BE2C (cell line): ENCODE measurements at regions not wholly inside any gene's neighbourhood (a gene's known extent, or its start where the extent isn't known, plus 50 kb on each side); places are given as distances from the start of the nearest gene placed in this dataset.
A peak's percentile ranks its signal among the peaks of the same experiment; 100 is the strongest.

Experiments used
- DNase-seq: peaks from one replicate; pipeline ENCODE4 v3.0.0-alpha.2; 2020
- H3K27me3 ChIP-seq: fragments of 250-450 bp; sonication (Bioruptor Pico); 2 replicates; pipeline ENCODE4 v1.5.1; 2020; ENCODE audit warnings: mild to moderate bottlenecking
- H3K36me3 ChIP-seq: fragments of 250-450 bp; sonication (Bioruptor Pico); 2 replicates; pipeline ENCODE4 v1.5.1; 2020; ENCODE audit warnings: mild to moderate bottlenecking
- H3K4me1 ChIP-seq: fragments of 250-450 bp; sonication (Bioruptor Pico); 2 replicates; pipeline ENCODE4 v1.5.1; 2020
- H3K4me3 ChIP-seq: 2 replicates; pipeline ENCODE4 v1.5.1; 2011; ENCODE audit warnings: low read depth, low read length
- H3K9me3 ChIP-seq: fragments of 250-450 bp; sonication (Bioruptor Pico); 2 replicates; pipeline ENCODE4 v1.5.1; 2020
- CTCF ChIP-seq: IDR thresholded peaks from 2 replicates; pipeline ENCODE4 v1.5.1; 2012; ENCODE audit warnings: mild to moderate bottlenecking, low read depth, low read length

GRCh38 chr6:159642995-159643394 is 50.0 kb downstream of the SOD2 start:
- no peak overlapping the region for H3K4me3 ChIP-seq
- TF ChIP-seq CTCF, result no peak
- no peaks in the 10 kb centered on the region for H3K27me3 ChIP-seq
- H3K36me3 ChIP-seq, result no peaks in the 10 kb centered on the region
- no peaks in the 10 kb centered on the region for H3K4me1 ChIP-seq
- H3K9me3 ChIP-seq, result no peaks in the 10 kb centered on the region; the same call in 1 of the 2 replicates
- no peak for DNase-seq

- no peak overlapping the region for H3K4me3 ChIP-seq
- H3K27me3 ChIP-seq, result no peaks in the 10 kb centered on the region
- no peak for TF ChIP-seq CTCF
These were observed 50.6 kb downstream of the SOD2 start for GRCh38 chr6:159642481-159642880.

GRCh38 chr6:159640722-159641482 is 52.1 kb downstream of the SOD2 start:
- Histone ChIP-seq H3K4me3 (no peak overlapping the region), H3K4me1 (no peaks in the 10 kb centered on the region), H3K9me3 (no peaks in the 10 kb centered on the region; the same call in 1 of the 2 replicates), H3K36me3 (no peaks in the 10 kb centered on the region), H3K27me3 (no peaks in the 10 kb centered on the region)
- TF ChIP-seq CTCF, result no peak
- DNase-seq, result no peak

More at GRCh38 chr6:159642481-159642880, 50.6 kb downstream of the SOD2 start:
- no peaks in the 10 kb centered on the region; the same call in 1 of the 2 replicates for H3K9me3 ChIP-seq
- no peak for DNase-seq
- H3K4me1 ChIP-seq, result no peaks in the 10 kb centered on the region
- H3K36me3 ChIP-seq, result no peaks in the 10 kb centered on the region

- no peaks in the 10 kb centered on the region for H3K4me1 ChIP-seq
- no peak for TF ChIP-seq CTCF
- no peaks in the 10 kb centered on the region; the same call in 1 of the 2 replicates for H3K9me3 ChIP-seq
- no peaks in the 10 kb centered on the region for H3K27me3 ChIP-seq
- no peak for DNase-seq
- H3K4me3 ChIP-seq, result no peak overlapping the region
- H3K36me3 ChIP-seq, result no peaks in the 10 kb centered on the region
These were observed 52.7 kb downstream of the SOD2 start for GRCh38 chr6:159640322-159640721.

- no peak for DNase-seq
- Histone ChIP-seq H3K9me3 (no peaks in the 10 kb centered on the region; the same call in 1 of the 2 replicates), H3K36me3 (no peaks in the 10 kb centered on the region), H3K27me3 (no peaks in the 10 kb centered on the region), H3K4me1 (no peaks in the 10 kb centered on the region), H3K4me3 (no peak overlapping the region)
- TF ChIP-seq CTCF, result no peak
These were observed 53.3 kb downstream of the SOD2 start for GRCh38 chr6:159639721-159640120.

GRCh38 chr6:159633196-159633595 is 59.8 kb downstream of the SOD2 start:
- H3K4me3 ChIP-seq, result no peak overlapping the region
- H3K36me3 ChIP-seq, result no peaks in the 10 kb centered on the region
- peak; percentile 70 for TF ChIP-seq CTCF
- no peaks in the 10 kb centered on the region for H3K27me3 ChIP-seq
- no peaks in the 10 kb centered on the region; the same call in 1 of the 2 replicates for H3K9me3 ChIP-seq
- DNase-seq, result peak; percentile 31
- H3K4me1 ChIP-seq, result no peaks in the 10 kb centered on the region
